K562 (cell line): ENCODE measurements at regions not wholly inside any gene's neighbourhood (a gene's known extent, or its start where the extent isn't known, plus 50 kb on each side); places are given as distances from the start of the nearest gene placed in this dataset.

Experiments
- ATAC-seq: fragments of 200-7000 bp; cut with Tn5 transposase; 3 replicates; pipeline ENCODE4 v1.9.1; 2020; ENCODE audit warnings: moderate library complexity
- BruUV-seq: library from RNA; stranded (reverse); fragments of 400-500 nt; replicated peaks from 2 replicates; lab custom pipeline; 2021; lab: Mats Ljungman, UMichigan
- CTCF ChIA-PET: fragments of 300-600 bp; formaldehyde crosslinking; extraction: SDS; loops from one replicate; lab custom pipeline; 2021; ENCODE audit warnings: low intra/inter-chr PET ratio; lab: Yijun Ruan, JAX
- POLR2A ChIA-PET: fragments of 300-600, 350-650 bp; sonication (Branson Sonifier 250); formaldehyde crosslinking; extraction: SDS; loops from one replicate; lab custom pipeline; 2021; ENCODE audit warnings: antibody characterized with exemption, inconsistent platforms; lab: Yijun Ruan, JAX
- DNase-seq, 4 experiments: peaks; one replicate each; pipeline versions ENCODE4 v3.0.0 to v3.0.0-alpha.2; 2011 to 2018; ENCODE audit warnings: low spot score in 3 of 4, mixed read lengths in 3 of 4; ENCODE audit errors: extremely low read depth in 1 of 4
- FAIRE-seq: peaks from 2 replicates; lab custom pipeline; 2011; peaks lifted over from hg19 to GRCh38; lab: Jason Lieb, UNC
- H2AFZ ChIP-seq: 2 replicates; pipeline ENCODE4 v1.6.0; 2011; ENCODE audit warnings: low read depth, low read length, control low read depth, inconsistent platforms
- H3K27ac ChIP-seq: fragments of 200-600 bp; 3 replicates; pipeline ENCODE4 v1.8.0; 2011; ENCODE audit warnings: low read depth, mild to moderate bottlenecking, control low read depth, inconsistent platforms, low read length, moderate library complexity, mixed read lengths; ENCODE audit errors: extremely low read depth
- H3K27me3 ChIP-seq, 2 experiments: fragments of 300-600 bp in 1 of 2; 2 replicates in 1 of 2; 3 replicates in 1 of 2; pipeline versions ENCODE4 v1.6.0 to v1.8.0; 2011; ENCODE audit warnings: inconsistent platforms in 2 of 2, low read length in 2 of 2, mild to moderate bottlenecking in 1 of 2, mixed read lengths in 1 of 2, moderate library complexity in 1 of 2; ENCODE audit not compliant: control insufficient read depth in 2 of 2, insufficient read depth in 2 of 2
- H3K36me3 ChIP-seq: fragments of 300-600 bp; 3 replicates; pipeline ENCODE4 v1.8.0; 2011; ENCODE audit warnings: mild to moderate bottlenecking, low read length, inconsistent platforms; ENCODE audit not compliant: control insufficient read depth, insufficient read depth
- H3K4me1 ChIP-seq, 2 experiments: fragments of 200-600 bp in 1 of 2; replicated peaks in 1 of 2; 2 replicates in 1 of 2; 3 replicates in 1 of 2; pipeline versions ENCODE4 v1.5.1 to v1.8.0; 2011; ENCODE audit warnings: inconsistent platforms in 2 of 2, low read length in 2 of 2, mild to moderate bottlenecking in 1 of 2, mixed read lengths in 1 of 2, moderate library complexity in 1 of 2; ENCODE audit not compliant: control insufficient read depth in 2 of 2, insufficient read depth in 2 of 2
- H3K4me2 ChIP-seq: 2 replicates; pipeline ENCODE4 v1.6.1; 2011; ENCODE audit warnings: low read length, control low read depth, inconsistent platforms, mixed read lengths; ENCODE audit not compliant: insufficient read depth
- H3K4me3 ChIP-seq: fragments of 200-600 bp; sonication (generic), shearing (Covaris generic); 2 replicates; pipeline ENCODE4 v1.5.1; 2016; ENCODE audit warnings: control low read depth, inconsistent platforms
- H3K79me2 ChIP-seq: fragments of 200-600 bp; 3 replicates; pipeline ENCODE4 v1.8.0; 2011; ENCODE audit warnings: low read length, inconsistent platforms; ENCODE audit not compliant: control insufficient read depth, insufficient read depth
- H3K9ac ChIP-seq, 2 experiments: 2 replicates each; pipeline versions ENCODE4 v1.6.0 to v1.6.1; 2011; ENCODE audit warnings: low read depth in 2 of 2, low read length in 2 of 2, control low read depth in 1 of 2, inconsistent platforms in 1 of 2, mild to moderate bottlenecking in 1 of 2, mixed read lengths in 1 of 2; ENCODE audit not compliant: insufficient read depth in 1 of 2
- H3K9me1 ChIP-seq: one replicate; pipeline ENCODE4 v1.6.0; 2011; ENCODE audit warnings: inconsistent platforms, mild to moderate bottlenecking, low read length, moderate library complexity; ENCODE audit not compliant: control insufficient read depth, insufficient read depth
- H3K9me3 ChIP-seq: replicated peaks from 2 replicates; pipeline ENCODE4 v1.5.1; 2011; ENCODE audit warnings: low read depth, low read length, inconsistent platforms; ENCODE audit not compliant: control insufficient read depth, insufficient read depth
- H4K20me1 ChIP-seq: replicated peaks from 2 replicates; pipeline ENCODE4 v1.6.1; 2011; ENCODE audit warnings: low read length, inconsistent platforms, mixed read lengths; ENCODE audit not compliant: control insufficient read depth, insufficient read depth
- FOSL1 ChIP-seq: fragments of 200-800 bp; sonication (Bioruptor generic); conservative IDR thresholded peaks from 2 replicates; pipeline ENCODE4 v1.6.1; 2016; ENCODE audit warnings: missing genetic modification characterization, missing compliant biosample characterization
- HBP1 ChIP-seq: fragments of 450-650 bp; formaldehyde crosslinking; IDR thresholded peaks from 2 replicates; pipeline ENCODE4 v1.4.0; 2022; ENCODE audit warnings: missing genetic modification characterization
- HCFC1 ChIP-seq: IDR thresholded peaks from 2 replicates; pipeline ENCODE4 v1.6.1; 2012; ENCODE audit warnings: low read depth, low read length, improper control_type of control experiment
- MBD1 ChIP-seq: fragments of 250-450 bp; sonication (Bioruptor Pico); IDR thresholded peaks from 2 replicates; pipeline ENCODE4 v1.8.0; 2022; ENCODE audit warnings: inconsistent platforms
- MBD2 ChIP-seq: sonication (generic); IDR thresholded peaks from 2 replicates; pipeline ENCODE4 v1.6.1; 2016; ENCODE audit warnings: low read depth, borderline replicate concordance
- PRDM10 ChIP-seq: fragments of 450-650 bp; IDR thresholded peaks from 2 replicates; pipeline ENCODE4 v1.6.1; 2018; ENCODE audit not compliant: partially characterized antibody
- whole genome bisulfite sequencing: fragments of 100-300 bp; shearing (Covaris generic); methylation state at CpG from one replicate; pipeline ENCODE4 v1.1.6; 2016; ENCODE audit warnings: low coverage, mixed read lengths; ENCODE audit not compliant: insufficient coverage; ENCODE audit errors: missing lambda C conversion rate; 5-methylcytosine and 5-hydroxymethylcytosine counted together
- in situ Hi-C: fragments of 300-500 bp; cut with MboI; formaldehyde crosslinking; loops from 4 replicates; pipeline ENCODE4 v1.15.0; 2018; ENCODE audit warnings: inconsistent platforms, mixed read lengths
- intact Hi-C: fragments of 100-400 bp; cut with micrococcal nuclease; formaldehyde crosslinking; loops from 2 replicates; pipeline ENCODE4 v1.14.2; 2022

- no TSS peak for BruUV-seq
- CTCF ChIA-PET, result no interaction called here
- in situ Hi-C loops, result no loop called here
Measured at GRCh38 chr1:157272729-157273524, 134.7 kb upstream of the ETV3 start.

More at GRCh38 chr1:157272729-157273524, 134.7 kb upstream of the ETV3 start:
- no peaks in the 10 kb centered on the region for H3K9me3 ChIP-seq
- intact Hi-C loops, result no loop called here
- H3K36me3 ChIP-seq, result no peaks in the 10 kb centered on the region
- 62% methylated on average over 6 of the region's 6 CpGs for WGBS
- no peak overlapping the region for H3K4me3 ChIP-seq
- no peak for DNase-seq
- TF ChIP-seq HBP1 (CRISPR knock-in tag) (no peak), PRDM10 (peak; percentile 38), MBD1 (CRISPR knock-in tag) (no peak), FOSL1 (tag) (0 out of 2 replicates have a peak, but pooled peaks have one; percentile 13), MBD2 (0 out of 2 replicates have a peak, but pooled peaks have one; percentile 1), HCFC1 (no peak)
- TF ChIP-seq, all 486 proteins: peak for 3
- no peaks in the 10 kb centered on the region for H3K9me1 ChIP-seq
- H3K27me3 ChIP-seq, result no peaks in the 10 kb centered on the region
- no peak overlapping the region for H3K9ac ChIP-seq
- no peaks in the 10 kb centered on the region for H3K79me2 ChIP-seq
- ATAC-seq (no peak; the same call in 2 of the 3 replicates), FAIRE-seq (no peak)
- no peaks in the 10 kb centered on the region for H4K20me1 ChIP-seq
- H2AFZ ChIP-seq, result no peak overlapping the region
- no peak overlapping the region; the same call in 2 of the 3 replicates for H3K27ac ChIP-seq
- no peak overlapping the region for H3K4me2 ChIP-seq
- POLR2A ChIA-PET, result interaction anchor here (0.6 to 1.8 kb wide), 4 partner anchors 11 to 35 kb away, joined by 3 to 6 read pairs (median 4); no protein-coding TSS in a partner anchor
- H3K4me1 ChIP-seq, result peaks cover 13 to 50% of the 10 kb centered on the region in 2 experiments
